NOMO-1 (cell line): ENCODE measurements at regions not wholly inside any gene's neighbourhood (a gene's known extent, or its start where the extent isn't known, plus 50 kb on each side); places are given as distances from the start of the nearest gene placed in this dataset.

Experiments
- DNase-seq, 2 experiments: peaks; one replicate each; lab custom pipeline; 2025; ENCODE audit not compliant: unreplicated experiment in 2 of 2; lab: John Stamatoyannopoulos, UW

GRCh38 chr2:18644115-18644462 lies 54.7 kb upstream of the NT5C1B start:
- DNase-seq, result no peak

- no peak for DNase-seq
Measured at GRCh38 chr2:18643326-18644114, 54.2 kb upstream of the NT5C1B start.

- DNase-seq, result no peak
Measured at GRCh38 chr2:18641823-18642222, 52.5 kb upstream of the NT5C1B start.

GRCh38 chr2:18639756-18640453 lies 50.5 kb upstream of the NT5C1B start:
- no peak for DNase-seq
